Endothelial cell of umbilical vein (primary cell): ENCODE measurements at regions not wholly inside any gene's neighbourhood (a gene's known extent, or its start where the extent isn't known, plus 50 kb on each side); places are given as distances from the start of the nearest gene placed in this dataset.

Experiments
- CTCF ChIP-seq, 2 donors: IDR thresholded peaks; 1 replicate in 1 of 2; 2 replicates in 1 of 2; pipeline ENCODE4 v1.5.1; 2011; ENCODE audit warnings: low read length in 2 of 2, mild to moderate bottlenecking in 2 of 2, moderate library complexity in 2 of 2, control low read depth in 1 of 2, inconsistent platforms in 1 of 2, low read depth in 1 of 2; ENCODE audit not compliant: insufficient read depth in 1 of 2; ENCODE audit errors: extremely low read depth in 1 of 2
- EZH2 ChIP-seq: IDR thresholded peaks from 2 replicates; pipeline ENCODE4 v1.6.1; 2012; ENCODE audit warnings: borderline replicate concordance, low read depth, mild to moderate bottlenecking, moderate library complexity, low read length, inconsistent platforms; ENCODE audit not compliant: severe bottlenecking
- GATA2 ChIP-seq: IDR thresholded peaks from 2 replicates; pipeline ENCODE4 v1.7.0; 2011; ENCODE audit warnings: low read depth, mild to moderate bottlenecking, moderate library complexity, mixed read lengths, low read length; ENCODE audit not compliant: insufficient read length, insufficient read depth
- MAX ChIP-seq: IDR thresholded peaks from 2 replicates; pipeline ENCODE4 v1.6.1; 2011; ENCODE audit not compliant: insufficient read depth, insufficient read length
- POLR2A ChIP-seq: IDR thresholded peaks from 2 replicates; pipeline ENCODE4 v1.6.1; 2012; ENCODE audit warnings: low read depth, mild to moderate bottlenecking, control low read depth, low read length
- POLR2AphosphoS5 ChIP-seq: IDR thresholded peaks from 2 replicates; pipeline ENCODE4 v1.6.1; 2012; ENCODE audit warnings: low read depth, mild to moderate bottlenecking, control low read depth, low read length, moderate library complexity; ENCODE audit not compliant: insufficient read depth

- TF ChIP-seq EZH2 (no peak), CTCF (IDR thresholded peaks at IDR 0.05; ENCODE audit: extremely low read depth in 1 of 2, insufficient read depth in 1 of 2, low read depth in 1 of 2, low read length in 2 of 2) (no peak), MAX (no peak), POLR2AphosphoS5 (no peak), GATA2 (no peak), POLR2A (no peak)
Observed at GRCh38 chr17:55859301-55859795, 108.5 kb downstream of the PCTP start.
